RWPE1 (cell line): ENCODE measurements at regions not wholly inside any gene's neighbourhood (a gene's known extent, or its start where the extent isn't known, plus 50 kb on each side); places are given as distances from the start of the nearest gene placed in this dataset.

Experiments used
- CTCF ChIA-PET: fragments of 350-600 bp; sonication (Branson Sonifier 250); formaldehyde crosslinking; extraction: SDS; loops from one replicate; lab custom pipeline; 2021; lab: Yijun Ruan, JAX
- POLR2A ChIA-PET: fragments of 400-600 bp; formaldehyde crosslinking; extraction: SDS; loops from one replicate; lab custom pipeline; 2020; ENCODE audit warnings: antibody characterized with exemption; ENCODE audit not compliant: low non-redundant PET; lab: Yijun Ruan, JAX
- DNase-seq: peaks from one replicate; pipeline ENCODE4 v3.0.0; 2012; ENCODE audit warnings: low spot score
- H3K27ac ChIP-seq: fragments of 450-650 bp; 2 replicates; pipeline ENCODE4 v1.5.1; 2017
- TF ChIP-seq, protein P1 (sequence below): fragments of 450-650 bp; conservative IDR thresholded peaks from 2 replicates; pipeline ENCODE4 v1.5.1; 2017; ENCODE audit warnings: low read depth, mild to moderate bottlenecking

DNA sequence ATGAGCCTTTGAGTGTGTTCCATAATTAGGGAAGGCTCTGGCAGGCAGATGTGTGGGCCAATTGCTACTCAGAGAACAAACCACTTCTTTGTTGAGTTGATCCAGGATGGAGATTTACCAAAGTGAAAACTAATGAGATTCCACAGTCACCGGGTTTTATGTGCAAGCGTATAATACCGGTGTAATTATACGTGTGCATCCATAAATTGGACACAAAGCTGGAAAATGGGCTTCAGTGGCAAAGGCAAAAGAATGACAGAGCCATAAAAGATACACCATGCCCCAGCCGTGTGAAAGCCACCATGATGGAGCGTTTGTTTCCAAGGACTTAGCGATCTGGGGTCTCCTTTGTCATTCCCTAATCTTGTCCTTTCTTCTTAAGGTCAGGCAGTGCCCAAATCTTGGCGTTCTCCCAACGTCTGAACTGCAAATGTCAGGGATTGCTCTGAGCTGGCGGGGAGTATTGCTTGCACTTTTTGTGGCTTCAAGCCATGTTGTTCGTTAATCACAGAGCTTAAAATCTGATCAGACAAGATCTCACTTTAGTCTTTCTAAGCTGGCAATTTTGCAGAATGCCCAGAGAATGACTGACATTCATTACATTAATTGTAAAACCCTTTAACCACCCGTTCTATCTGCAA, 70.1 kb downstream of the NPTX2 start:
- CTCF ChIA-PET = interaction anchor here (0.7 kb wide), 2 partner anchors 495 to 777 kb away, joined by 3 read pairs; no protein-coding TSS in a partner anchor
- POLR2A ChIA-PET = no interaction called here
- DNase-seq = no peak
- TF ChIP-seq, protein P1, sequence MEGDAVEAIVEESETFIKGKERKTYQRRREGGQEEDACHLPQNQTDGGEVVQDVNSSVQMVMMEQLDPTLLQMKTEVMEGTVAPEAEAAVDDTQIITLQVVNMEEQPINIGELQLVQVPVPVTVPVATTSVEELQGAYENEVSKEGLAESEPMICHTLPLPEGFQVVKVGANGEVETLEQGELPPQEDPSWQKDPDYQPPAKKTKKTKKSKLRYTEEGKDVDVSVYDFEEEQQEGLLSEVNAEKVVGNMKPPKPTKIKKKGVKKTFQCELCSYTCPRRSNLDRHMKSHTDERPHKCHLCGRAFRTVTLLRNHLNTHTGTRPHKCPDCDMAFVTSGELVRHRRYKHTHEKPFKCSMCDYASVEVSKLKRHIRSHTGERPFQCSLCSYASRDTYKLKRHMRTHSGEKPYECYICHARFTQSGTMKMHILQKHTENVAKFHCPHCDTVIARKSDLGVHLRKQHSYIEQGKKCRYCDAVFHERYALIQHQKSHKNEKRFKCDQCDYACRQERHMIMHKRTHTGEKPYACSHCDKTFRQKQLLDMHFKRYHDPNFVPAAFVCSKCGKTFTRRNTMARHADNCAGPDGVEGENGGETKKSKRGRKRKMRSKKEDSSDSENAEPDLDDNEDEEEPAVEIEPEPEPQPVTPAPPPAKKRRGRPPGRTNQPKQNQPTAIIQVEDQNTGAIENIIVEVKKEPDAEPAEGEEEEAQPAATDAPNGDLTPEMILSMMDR = no peak
- no peak overlapping the region for H3K27ac ChIP-seq

DNA sequence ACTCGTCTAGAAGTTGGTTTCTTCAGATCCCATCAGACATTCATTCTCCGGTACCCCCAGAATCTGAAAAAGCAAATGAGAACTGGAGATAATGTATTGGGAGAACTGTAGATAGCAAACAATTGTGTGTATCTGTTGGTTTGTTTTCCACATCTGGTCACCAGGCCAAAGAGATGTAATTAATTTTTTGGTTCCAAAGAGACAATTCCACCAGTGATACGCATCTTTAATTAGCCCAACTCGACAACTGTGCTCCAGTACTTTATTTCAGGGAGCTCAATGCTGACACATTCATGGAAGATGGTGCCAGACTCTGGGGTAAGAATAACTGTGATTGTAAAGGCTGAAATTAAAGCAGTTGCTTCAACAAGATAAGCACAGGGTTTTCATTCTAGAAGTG, 74.5 kb downstream of the NPTX2 start:
- CTCF ChIA-PET = no interaction called here

GRCh38 chr7:98697083-98697482, 80.0 kb downstream of the NPTX2 start:
- CTCF ChIA-PET = no interaction called here
- H3K27ac ChIP-seq = no peak overlapping the region
- DNase-seq = no peak
- TF ChIP-seq, protein P1 = no peak
- POLR2A ChIA-PET = no interaction called here

More for the DNA sequence above, 74.5 kb downstream of the NPTX2 start:
- H3K27ac ChIP-seq = no peak overlapping the region
- TF ChIP-seq, protein P1 = no peak
- DNase-seq = no peak
- POLR2A ChIA-PET = no interaction called here

DNA sequence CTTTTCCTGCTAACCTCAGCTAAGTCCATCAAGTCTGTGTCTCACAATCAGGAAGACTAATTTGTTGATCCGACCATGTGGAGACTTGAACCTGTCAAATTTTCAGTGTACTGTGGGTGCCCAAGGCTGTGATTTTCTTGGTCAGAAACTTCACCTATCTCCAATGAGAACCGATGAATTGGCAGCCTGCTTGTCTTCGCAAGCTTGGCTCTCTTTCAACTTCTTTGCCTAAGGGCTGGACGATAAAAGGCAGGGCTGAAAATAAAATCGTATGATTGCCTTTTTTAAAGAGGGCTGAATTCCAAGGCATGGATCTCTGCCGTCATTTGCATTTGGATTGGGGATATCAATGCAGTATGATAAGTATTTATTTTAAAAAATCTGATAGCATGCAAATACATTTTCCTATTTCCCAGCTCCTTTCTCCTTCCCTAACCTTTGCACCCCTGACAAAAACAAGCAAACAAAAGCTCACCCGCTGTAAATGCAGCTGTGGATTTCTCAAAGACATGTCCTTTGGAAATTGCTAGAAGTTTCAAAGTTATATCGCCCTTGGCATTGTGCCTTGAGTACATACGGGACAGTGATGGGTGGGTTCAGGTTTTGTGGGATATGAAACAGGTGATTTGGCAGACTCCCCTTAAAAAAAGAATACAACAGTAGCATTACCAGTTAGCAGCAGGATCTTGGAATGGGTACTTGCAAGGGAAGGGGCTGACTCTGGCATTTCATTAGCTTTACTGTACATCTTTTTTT, 80.6 kb downstream of the NPTX2 start:
- ChIA-PET POLR2A (no interaction called here), CTCF (interaction anchor here (0.6 to 0.7 kb wide), 4 partner anchors 81 to 264 kb away, joined by 4 to 6 read pairs (median 4); no protein-coding TSS in a partner anchor)
- TF ChIP-seq, protein P1 = no peak
- no peak for DNase-seq
- H3K27ac ChIP-seq = no peak overlapping the region

DNA sequence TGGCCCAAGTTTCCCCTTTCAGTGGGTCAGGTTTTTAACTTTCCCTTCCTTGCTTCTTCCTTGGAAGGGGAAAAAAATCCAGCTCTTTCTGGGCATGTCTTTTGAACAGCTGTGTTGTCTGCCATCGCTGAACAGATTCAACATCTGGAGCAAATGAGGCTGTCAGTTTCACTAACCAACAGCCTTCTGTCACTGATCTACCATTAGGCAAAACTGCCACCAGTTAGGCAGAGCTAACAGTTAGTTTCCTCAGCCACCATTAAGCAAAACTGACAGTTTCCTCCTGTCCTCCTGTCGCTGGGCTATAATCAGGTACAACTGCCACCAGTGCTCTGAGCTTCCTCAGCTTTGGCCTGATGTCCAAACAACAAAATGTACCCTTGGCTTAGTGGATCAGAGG, 81.9 kb downstream of the NPTX2 start:
- DNase-seq = no peak
- ChIA-PET CTCF (interaction anchor here (0.7 to 1.3 kb wide), 2 partner anchors 79 to 209 kb away, joined by 3 read pairs; no protein-coding TSS in a partner anchor), POLR2A (no interaction called here)
- no peak overlapping the region for H3K27ac ChIP-seq
- TF ChIP-seq, protein P1 = no peak

- ChIA-PET POLR2A (no interaction called here), CTCF (interaction anchor here (0.5 kb wide), 1 partner anchor 45 kb away, joined by 3 read pairs; no protein-coding TSS in a partner anchor)
- no peak for DNase-seq
- no peak overlapping the region for H3K27ac ChIP-seq
- TF ChIP-seq, protein P1 = no peak
Measured at GRCh38 chr7:98700533-98700932, 83.4 kb downstream of the NPTX2 start.
